Dermis blood vessel endothelial cell (primary cell): ENCODE measurements at regions not wholly inside any gene's neighbourhood (a gene's known extent, or its start where the extent isn't known, plus 50 kb on each side); places are given as distances from the start of the nearest gene placed in this dataset.
A peak's percentile ranks its signal among the peaks of the same experiment; 100 is the strongest.
"Not testable (repeated sequence)": the region's sequence is repeated elsewhere in the genome, so short reads cannot be mapped to it uniquely, and the experiment has no call there.

Experiments used
- DNase-seq: peaks from one replicate; pipeline ENCODE4 v3.0.0; 2010

DNA sequence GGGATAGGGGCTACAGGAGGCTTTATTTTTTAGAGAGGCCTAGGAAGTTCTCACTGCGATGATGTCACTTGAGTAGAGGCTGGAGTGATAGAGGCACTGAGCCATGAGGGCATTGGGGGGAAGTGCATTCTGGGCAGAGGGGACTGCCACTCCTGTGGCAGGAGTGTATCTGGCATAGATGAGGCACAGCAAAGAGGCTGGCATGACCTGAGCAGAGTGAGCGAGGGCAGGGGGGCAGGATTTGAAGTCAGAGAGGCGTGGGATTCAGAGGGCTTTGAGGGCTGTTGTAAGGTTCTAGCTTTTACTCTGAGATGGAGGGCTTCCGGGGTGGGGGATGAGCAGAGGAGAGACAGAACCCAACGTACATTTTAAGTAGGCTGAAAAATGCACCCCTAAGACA is 91.9 kb upstream of the SH3PXD2B start:
- no peak for DNase-seq

- DNase-seq: no peak
Measured at GRCh38 chr5:172545291-172545801, 91.0 kb upstream of the SH3PXD2B start.

- DNase-seq: no peak
Measured at GRCh38 chr5:172544371-172545095, 90.2 kb upstream of the SH3PXD2B start.

GRCh38 chr5:172543484-172544298 is 89.4 kb upstream of the SH3PXD2B start:
- no peak for DNase-seq

DNA sequence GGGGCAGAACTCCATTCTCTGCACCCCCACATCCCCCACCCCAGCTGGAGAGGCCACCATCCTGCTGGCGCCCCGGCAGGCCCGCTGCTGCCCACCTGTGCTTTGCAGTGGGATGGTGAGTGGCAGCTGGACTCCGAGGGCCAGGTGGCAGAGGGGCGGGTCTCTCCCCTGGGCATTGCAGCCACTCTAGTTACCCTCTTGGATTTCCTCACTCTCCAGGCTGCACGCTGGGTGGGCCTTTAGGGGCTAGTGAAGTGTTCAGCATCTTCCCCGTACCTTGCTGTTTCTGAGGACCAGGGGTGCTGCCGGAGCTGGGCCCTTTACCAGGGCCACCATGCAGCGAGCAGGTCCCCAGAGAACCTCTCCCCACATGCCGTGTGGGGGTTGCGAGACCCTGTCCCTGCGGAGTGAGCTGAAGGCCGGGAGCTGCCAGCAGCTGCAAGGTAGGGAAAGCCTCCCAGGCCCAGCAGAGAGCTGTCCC is 88.4 kb upstream of the SH3PXD2B start:
- DNase-seq: no peak

DNA sequence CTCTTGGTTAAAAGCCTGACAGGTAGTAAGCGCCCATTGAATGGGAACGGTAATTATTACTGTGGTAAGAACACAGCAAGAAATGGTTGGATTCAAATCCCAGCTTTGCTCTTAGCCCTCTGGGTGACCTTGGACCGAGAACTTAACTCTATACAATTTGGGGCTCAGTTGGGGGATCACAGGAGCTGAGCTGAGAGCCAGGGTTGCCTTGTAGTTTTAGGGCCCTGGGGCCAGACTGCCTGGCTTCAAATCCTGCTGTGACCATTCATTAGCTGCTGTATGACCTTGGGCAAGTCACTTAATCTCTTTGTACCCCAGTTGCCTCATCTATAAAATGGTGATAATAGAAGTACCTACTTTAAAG is 87.4 kb upstream of the SH3PXD2B start:
- DNase-seq: no peak

DNA sequence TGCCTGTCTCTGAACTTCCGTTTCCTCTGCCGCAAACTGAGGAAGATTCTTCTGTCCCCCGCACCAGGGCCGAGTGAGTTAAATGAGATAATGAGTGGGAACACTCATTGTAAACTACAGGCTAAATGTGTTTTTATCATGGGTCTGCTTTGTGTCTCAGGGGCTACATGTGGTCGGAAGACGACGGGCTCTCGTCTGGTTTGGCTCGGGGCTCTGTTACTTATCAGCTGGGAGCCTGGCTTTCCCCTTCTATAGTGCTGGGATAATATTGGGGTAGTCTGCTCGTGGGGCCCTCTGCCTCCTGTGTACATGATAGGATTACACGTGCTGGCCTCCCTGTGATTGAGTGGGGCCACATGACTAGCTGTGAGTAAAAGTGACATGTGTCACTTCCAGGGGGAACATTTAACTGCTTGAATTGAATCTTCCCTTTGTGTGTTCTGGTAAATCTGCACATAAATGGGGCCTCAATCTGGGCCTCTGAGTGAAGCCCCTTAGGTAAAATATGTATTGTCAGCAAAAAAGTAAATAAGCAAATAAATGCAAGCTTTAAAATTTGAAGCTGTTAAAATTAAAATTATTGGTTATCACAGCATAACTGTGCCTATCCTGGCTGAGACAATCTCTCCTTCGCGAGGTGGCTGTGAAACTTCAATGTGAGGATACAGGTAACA is 86.9 kb upstream of the SH3PXD2B start:
- no peak for DNase-seq

- DNase-seq: no peak
Measured at GRCh38 chr5:172540099-172540870, 86.0 kb upstream of the SH3PXD2B start.

GRCh38 chr5:172535108-172535445 is 80.8 kb upstream of the SH3PXD2B start:
- no peak for DNase-seq

DNA sequence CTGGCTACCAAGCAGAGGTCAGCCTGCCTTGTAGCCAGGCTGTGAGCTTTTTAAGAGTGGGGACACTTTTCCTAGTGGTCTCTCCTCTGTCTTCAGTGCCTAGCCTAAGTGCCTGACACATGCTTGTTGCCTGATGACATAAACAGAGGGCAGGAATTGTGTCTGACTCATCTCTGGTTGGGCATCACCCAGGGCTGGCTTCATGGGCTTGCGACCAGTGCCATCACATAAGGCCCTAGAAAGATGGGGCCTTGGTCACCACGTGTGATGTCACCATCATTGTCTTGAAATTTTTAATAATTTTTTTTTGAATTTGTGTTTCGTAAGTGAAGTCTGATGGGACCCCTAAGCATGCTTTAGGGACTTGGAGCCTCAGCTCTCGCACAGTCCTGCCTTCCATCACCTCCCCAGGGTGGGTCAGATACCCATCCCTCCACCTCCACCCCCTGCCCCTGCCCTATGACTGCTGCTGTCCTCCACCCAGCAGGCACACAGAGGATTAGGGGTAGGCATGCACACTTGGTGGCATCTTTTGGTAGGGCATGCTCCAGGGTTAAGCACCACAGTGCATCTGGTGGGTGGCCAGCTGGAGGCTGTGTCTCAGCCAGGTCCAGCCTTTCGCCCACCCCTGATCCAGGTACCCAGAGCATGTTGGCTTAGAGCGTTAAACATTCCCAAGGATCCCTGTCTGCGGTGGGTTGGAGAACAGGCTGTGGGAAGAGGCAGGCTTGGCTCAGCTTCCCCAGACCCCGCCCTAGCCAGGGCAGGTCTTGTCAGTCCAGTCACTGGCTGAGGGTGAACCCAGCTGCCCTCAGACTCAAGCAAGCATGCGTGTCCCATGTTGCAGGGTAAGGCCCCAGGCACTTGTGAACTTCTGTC is 80.1 kb upstream of the SH3PXD2B start:
- DNase-seq: peak; percentile 4

- no peak for DNase-seq
Measured at GRCh38 chr5:172533399-172534228, 79.3 kb upstream of the SH3PXD2B start.

GRCh38 chr5:172533058-172533398 is 78.7 kb upstream of the SH3PXD2B start:
- DNase-seq: no peak

- not testable (repeated sequence) for DNase-seq
Measured at GRCh38 chr5:172532439-172532838, 78.1 kb upstream of the SH3PXD2B start.

DNA sequence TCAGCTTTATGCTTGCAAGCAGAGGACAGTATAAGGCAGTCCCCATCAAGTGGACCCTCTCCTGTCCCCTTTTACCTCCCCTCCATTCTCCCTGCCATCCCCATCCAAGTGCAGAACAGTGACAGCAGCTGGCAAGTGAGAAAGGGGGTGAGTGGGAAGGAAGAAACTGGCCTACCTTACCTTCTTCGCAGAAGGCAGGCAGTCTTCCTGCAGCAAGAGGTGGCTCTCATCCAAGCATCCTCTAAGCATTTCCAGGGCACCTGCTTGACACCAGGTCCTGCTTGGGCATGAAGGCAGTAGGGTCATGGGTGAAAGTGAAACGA is 77.3 kb upstream of the SH3PXD2B start:
- no peak for DNase-seq

- no peak for DNase-seq
Measured at GRCh38 chr5:172530878-172531703, 76.8 kb upstream of the SH3PXD2B start.

DNA sequence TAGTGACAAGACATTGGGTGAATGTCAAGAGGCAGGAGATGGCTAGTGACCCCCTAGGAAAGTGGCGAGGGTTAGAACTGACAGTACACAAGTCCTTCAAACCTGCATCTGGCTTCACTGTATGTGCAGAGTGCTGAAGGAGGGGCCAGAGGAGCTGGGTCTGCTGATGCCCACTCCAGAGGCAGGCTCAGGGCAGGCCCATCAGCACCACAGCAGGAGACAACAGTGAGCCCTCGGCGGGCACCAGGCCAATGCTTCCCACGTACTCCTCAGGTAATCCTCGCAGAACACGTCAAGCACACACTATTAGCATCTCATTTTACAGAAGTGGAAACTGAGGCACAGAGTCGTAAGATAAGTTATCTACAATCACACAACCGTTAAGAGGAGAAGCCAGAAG is 76.1 kb upstream of the SH3PXD2B start:
- DNase-seq: no peak

GRCh38 chr5:172529896-172530295 is 75.6 kb upstream of the SH3PXD2B start:
- no peak for DNase-seq

DNA sequence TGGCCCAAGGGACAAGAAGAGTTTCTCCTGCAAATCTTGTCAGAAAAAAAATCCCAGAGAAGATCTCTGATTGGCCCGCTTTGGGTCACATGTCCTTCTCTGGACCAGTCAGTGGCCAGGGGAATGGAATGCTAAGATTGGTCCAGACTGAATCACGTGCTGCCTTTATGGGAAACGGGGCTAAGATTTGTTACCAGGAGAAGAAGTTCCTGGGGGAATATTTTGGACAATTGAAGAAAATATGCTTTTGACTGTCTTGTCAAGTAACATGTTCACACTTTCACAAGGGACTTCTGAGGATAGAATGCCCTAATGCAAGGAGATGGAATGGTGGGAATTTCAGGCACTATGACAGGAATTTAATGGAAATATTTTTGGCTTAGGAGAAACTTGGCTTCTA is 74.1 kb upstream of the SH3PXD2B start:
- DNase-seq: no peak

- peak; percentile 67 for DNase-seq
Measured at GRCh38 chr5:172527559-172527958, 73.2 kb upstream of the SH3PXD2B start.

DNA sequence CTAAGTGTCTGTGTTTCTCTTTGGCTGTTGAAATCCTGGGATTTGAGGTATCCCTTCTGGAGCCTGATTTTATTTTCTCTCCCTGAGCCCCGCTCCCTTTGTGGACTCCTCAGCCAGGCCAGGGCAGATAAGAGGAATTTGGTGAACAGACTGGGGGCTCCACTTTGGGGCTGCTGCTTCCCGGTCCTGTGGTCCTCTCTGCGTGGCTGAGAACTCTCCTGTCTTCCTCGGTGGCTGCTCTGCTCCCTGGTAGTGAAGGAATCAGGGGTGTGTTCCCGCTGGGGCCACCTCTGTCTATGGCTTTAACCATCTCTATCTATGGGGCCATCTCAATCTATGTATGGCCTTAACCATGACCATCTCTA is 71.7 kb upstream of the SH3PXD2B start:
- no peak for DNase-seq
